ENCODE measurements at regions not wholly inside any gene's neighbourhood (a gene's known extent, or its start where the extent isn't known, plus 50 kb on each side); places are given as distances from the start of the nearest gene placed in this dataset.

DNA sequence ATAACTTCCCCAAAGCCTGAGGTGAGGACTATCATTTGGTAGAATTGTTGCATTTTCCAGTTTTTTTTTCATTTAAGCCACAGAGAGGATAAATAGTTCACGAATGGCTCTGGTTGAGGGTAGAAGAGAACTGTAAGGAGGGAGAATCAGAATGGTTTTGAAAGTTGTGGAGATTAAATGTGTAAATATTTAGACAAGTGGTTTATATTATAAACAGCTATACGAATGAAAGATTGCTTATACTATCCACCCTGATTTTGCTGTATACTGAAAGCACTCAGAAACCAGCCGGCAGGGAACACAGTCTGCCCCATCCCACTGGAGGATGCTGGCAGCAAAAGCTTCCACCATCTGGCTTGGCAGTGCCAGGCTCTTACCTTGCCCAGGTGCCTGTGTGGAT, 341.1 kb downstream of the RAPGEF2 start:
- ATAC-seq = no peak
- Histone ChIP-seq H3K27ac (ENCODE audit: low read length) (no peak overlapping the region), H3K4me1 (ENCODE audit: control insufficient read depth, insufficient read depth, low read length) (no peaks in the 10 kb centered on the region), H3K36me3 (ENCODE audit: control insufficient read depth, insufficient read depth, low read length) (no peaks in the 10 kb centered on the region), H3K9me3 (ENCODE audit: control insufficient read depth, insufficient read depth, low read depth, low read length) (no peaks in the 10 kb centered on the region), H3K27me3 (ENCODE audit: control insufficient read depth, insufficient read depth, low read length) (no peaks in the 10 kb centered on the region), H3K4me3 (ENCODE audit: low read depth in 2 of 2, low read length in 2 of 2) (no peak overlapping the region)
- POLR2A ChIA-PET = no interaction called here
- in situ Hi-C loops (cut with HindIII; ENCODE audit: low pct_unique_long_range_greater_than_20kb, low sequenced_read_pairs) = no loop called here
- TF ChIP-seq TCF7L2 (IDR thresholded peaks at IDR 0.05; ENCODE audit: low read depth, low read length) (no peak), POLR2AphosphoS5 (IDR thresholded peaks at IDR 0.05; ENCODE audit: low read depth, low read length) (no peak), SIN3A (IDR thresholded peaks at IDR 0.05; ENCODE audit: borderline replicate concordance, insufficient read depth, low read depth, low read length) (no peak)
- TF ChIP-seq, protein P1, sequence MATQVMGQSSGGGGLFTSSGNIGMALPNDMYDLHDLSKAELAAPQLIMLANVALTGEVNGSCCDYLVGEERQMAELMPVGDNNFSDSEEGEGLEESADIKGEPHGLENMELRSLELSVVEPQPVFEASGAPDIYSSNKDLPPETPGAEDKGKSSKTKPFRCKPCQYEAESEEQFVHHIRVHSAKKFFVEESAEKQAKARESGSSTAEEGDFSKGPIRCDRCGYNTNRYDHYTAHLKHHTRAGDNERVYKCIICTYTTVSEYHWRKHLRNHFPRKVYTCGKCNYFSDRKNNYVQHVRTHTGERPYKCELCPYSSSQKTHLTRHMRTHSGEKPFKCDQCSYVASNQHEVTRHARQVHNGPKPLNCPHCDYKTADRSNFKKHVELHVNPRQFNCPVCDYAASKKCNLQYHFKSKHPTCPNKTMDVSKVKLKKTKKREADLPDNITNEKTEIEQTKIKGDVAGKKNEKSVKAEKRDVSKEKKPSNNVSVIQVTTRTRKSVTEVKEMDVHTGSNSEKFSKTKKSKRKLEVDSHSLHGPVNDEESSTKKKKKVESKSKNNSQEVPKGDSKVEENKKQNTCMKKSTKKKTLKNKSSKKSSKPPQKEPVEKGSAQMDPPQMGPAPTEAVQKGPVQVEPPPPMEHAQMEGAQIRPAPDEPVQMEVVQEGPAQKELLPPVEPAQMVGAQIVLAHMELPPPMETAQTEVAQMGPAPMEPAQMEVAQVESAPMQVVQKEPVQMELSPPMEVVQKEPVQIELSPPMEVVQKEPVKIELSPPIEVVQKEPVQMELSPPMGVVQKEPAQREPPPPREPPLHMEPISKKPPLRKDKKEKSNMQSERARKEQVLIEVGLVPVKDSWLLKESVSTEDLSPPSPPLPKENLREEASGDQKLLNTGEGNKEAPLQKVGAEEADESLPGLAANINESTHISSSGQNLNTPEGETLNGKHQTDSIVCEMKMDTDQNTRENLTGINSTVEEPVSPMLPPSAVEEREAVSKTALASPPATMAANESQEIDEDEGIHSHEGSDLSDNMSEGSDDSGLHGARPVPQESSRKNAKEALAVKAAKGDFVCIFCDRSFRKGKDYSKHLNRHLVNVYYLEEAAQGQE (IDR thresholded peaks at IDR 0.05; ENCODE audit: insufficient read depth in 1 of 2, low read depth in 2 of 2, low read length in 1 of 2) = no peak
- TF ChIP-seq, protein P2, sequence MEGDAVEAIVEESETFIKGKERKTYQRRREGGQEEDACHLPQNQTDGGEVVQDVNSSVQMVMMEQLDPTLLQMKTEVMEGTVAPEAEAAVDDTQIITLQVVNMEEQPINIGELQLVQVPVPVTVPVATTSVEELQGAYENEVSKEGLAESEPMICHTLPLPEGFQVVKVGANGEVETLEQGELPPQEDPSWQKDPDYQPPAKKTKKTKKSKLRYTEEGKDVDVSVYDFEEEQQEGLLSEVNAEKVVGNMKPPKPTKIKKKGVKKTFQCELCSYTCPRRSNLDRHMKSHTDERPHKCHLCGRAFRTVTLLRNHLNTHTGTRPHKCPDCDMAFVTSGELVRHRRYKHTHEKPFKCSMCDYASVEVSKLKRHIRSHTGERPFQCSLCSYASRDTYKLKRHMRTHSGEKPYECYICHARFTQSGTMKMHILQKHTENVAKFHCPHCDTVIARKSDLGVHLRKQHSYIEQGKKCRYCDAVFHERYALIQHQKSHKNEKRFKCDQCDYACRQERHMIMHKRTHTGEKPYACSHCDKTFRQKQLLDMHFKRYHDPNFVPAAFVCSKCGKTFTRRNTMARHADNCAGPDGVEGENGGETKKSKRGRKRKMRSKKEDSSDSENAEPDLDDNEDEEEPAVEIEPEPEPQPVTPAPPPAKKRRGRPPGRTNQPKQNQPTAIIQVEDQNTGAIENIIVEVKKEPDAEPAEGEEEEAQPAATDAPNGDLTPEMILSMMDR (IDR thresholded peaks at IDR 0.05) = no peak
- intact Hi-C loops (cut with micrococcal nuclease; ENCODE audit: unreplicated experiment) = loop anchor here (10.0 kb wide), 1 partner anchor 239 kb away; no protein-coding TSS in a partner anchor
- CTCF ChIA-PET = no interaction called here
- no peak for DNase-seq (ENCODE audit: low read depth, low spot score)
- no TSS peak for BruUV-seq (replicated peaks)

DNA sequence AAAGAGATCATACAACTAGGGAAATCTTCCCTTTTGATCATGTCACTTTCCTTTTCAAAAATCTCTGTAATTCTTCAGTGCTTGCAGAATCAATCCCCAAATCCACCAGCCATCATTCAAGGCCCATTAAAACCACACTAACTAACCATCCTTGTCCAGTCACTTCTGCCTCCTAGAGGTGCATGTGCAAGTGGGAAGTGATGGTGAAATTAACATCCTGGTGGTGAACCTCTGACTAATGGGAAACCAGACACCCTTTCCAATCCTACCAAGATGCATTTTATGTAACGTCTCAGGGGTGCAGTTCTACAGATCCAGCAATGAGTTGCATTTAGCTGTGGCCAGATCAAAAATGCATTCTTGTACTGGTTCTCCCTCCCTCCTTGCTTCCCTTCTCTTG, 341.8 kb downstream of the RAPGEF2 start:
- no peak for ATAC-seq
- intact Hi-C loops (cut with micrococcal nuclease; ENCODE audit: unreplicated experiment) = loop anchor here (10.0 kb wide), 1 partner anchor 240 kb away; no protein-coding TSS in a partner anchor
- Histone ChIP-seq H3K27me3 (ENCODE audit: control insufficient read depth, insufficient read depth, low read length) (no peaks in the 10 kb centered on the region), H3K4me1 (ENCODE audit: control insufficient read depth, insufficient read depth, low read length) (no peaks in the 10 kb centered on the region), H3K9me3 (ENCODE audit: control insufficient read depth, insufficient read depth, low read depth, low read length) (no peaks in the 10 kb centered on the region), H3K4me3 (ENCODE audit: low read depth in 2 of 2, low read length in 2 of 2) (no peak overlapping the region), H3K27ac (ENCODE audit: low read length) (no peak overlapping the region), H3K36me3 (ENCODE audit: control insufficient read depth, insufficient read depth, low read length) (no peaks in the 10 kb centered on the region)
- in situ Hi-C loops (cut with HindIII; ENCODE audit: low pct_unique_long_range_greater_than_20kb, low sequenced_read_pairs) = no loop called here
- TF ChIP-seq, protein P2 (IDR thresholded peaks at IDR 0.05) = peak; percentile 16; the same call in 1 of the 2 replicates
- no peak for TF ChIP-seq TCF7L2 (IDR thresholded peaks at IDR 0.05; ENCODE audit: low read depth, low read length)
- no TSS peak for BruUV-seq (replicated peaks)
- CTCF ChIA-PET = no interaction called here
- POLR2A ChIA-PET = no interaction called here
- no peak for DNase-seq (ENCODE audit: low read depth, low spot score)

Measured in Panc1 (cell line).